WTC11 (cell line): ENCODE measurements at regions not wholly inside any gene's neighbourhood (a gene's known extent, or its start where the extent isn't known, plus 50 kb on each side); places are given as distances from the start of the nearest gene placed in this dataset.

ENCODE experiments used
- ARID4B ChIP-seq: sonication (generic); formaldehyde crosslinking; IDR thresholded peaks from 2 replicates; pipeline ENCODE4 v1.8.0; 2023; ENCODE audit warnings: missing genetic modification reagents, mild to moderate bottlenecking, borderline replicate concordance
- ATF1 ChIP-seq: sonication (generic); formaldehyde crosslinking; IDR thresholded peaks from 2 replicates; pipeline ENCODE4 v1.8.1; 2023; ENCODE audit warnings: mild to moderate bottlenecking, moderate library complexity, missing genetic modification reagents
- CTCF ChIP-seq: fragments of 200-600 bp; IDR thresholded peaks from 2 replicates; pipeline ENCODE4 v1.8.0; 2022; ENCODE audit warnings: antibody characterized with exemption
- E2F5 ChIP-seq: sonication (generic); formaldehyde crosslinking; IDR thresholded peaks from 2 replicates; pipeline ENCODE4 v1.8.1; 2022; ENCODE audit warnings: mild to moderate bottlenecking, moderate library complexity, missing genetic modification reagents
- FOXP1 ChIP-seq: sonication (generic); formaldehyde crosslinking; IDR thresholded peaks from 2 replicates; pipeline ENCODE4 v1.8.0; 2022; ENCODE audit warnings: missing genetic modification reagents, mild to moderate bottlenecking, moderate library complexity, borderline replicate concordance
- MAX ChIP-seq: sonication (generic); formaldehyde crosslinking; IDR thresholded peaks from 2 replicates; pipeline ENCODE4 v1.8.0; 2022; ENCODE audit warnings: mild to moderate bottlenecking, missing genetic modification reagents
- PRDM15 ChIP-seq: sonication (generic); formaldehyde crosslinking; IDR thresholded peaks from 2 replicates; pipeline ENCODE4 v1.8.0; 2022; ENCODE audit warnings: missing genetic modification reagents
- PREB ChIP-seq: sonication (generic); formaldehyde crosslinking; IDR thresholded peaks from 2 replicates; pipeline ENCODE4 v1.8.1; 2022; ENCODE audit warnings: mild to moderate bottlenecking, missing genetic modification reagents, moderate library complexity, borderline replicate concordance
- SP1 ChIP-seq: sonication (generic); formaldehyde crosslinking; conservative IDR thresholded peaks from 2 replicates; pipeline ENCODE4 v1.8.1; 2022; ENCODE audit warnings: missing genetic modification reagents
- STAT6 ChIP-seq: sonication (generic); formaldehyde crosslinking; conservative IDR thresholded peaks from 2 replicates; pipeline ENCODE4 v1.8.1; 2023; ENCODE audit warnings: mild to moderate bottlenecking, low read depth, missing genetic modification reagents, moderate library complexity
- ZMAT4 ChIP-seq: fragments of 250-450 bp; sonication (Bioruptor Pico); IDR thresholded peaks from 2 replicates; pipeline ENCODE4 v1.9.0; 2021; ENCODE audit warnings: mild to moderate bottlenecking
- ZNF121 ChIP-seq: sonication (generic); formaldehyde crosslinking; IDR thresholded peaks from 2 replicates; pipeline ENCODE4 v1.8.0; 2023; ENCODE audit warnings: missing genetic modification reagents
- ZNF416 ChIP-seq: fragments of 250-450 bp; sonication (Bioruptor Pico); IDR thresholded peaks from 2 replicates; pipeline ENCODE4 v1.9.0; 2021; ENCODE audit warnings: mild to moderate bottlenecking, inconsistent platforms
- ZNF532 ChIP-seq: fragments of 250-450 bp; sonication (Bioruptor Pico); IDR thresholded peaks from 2 replicates; pipeline ENCODE4 v1.9.0; 2021; ENCODE audit warnings: mild to moderate bottlenecking, borderline replicate concordance

- TF ChIP-seq ZNF416 (CRISPR knock-in tag) (no peak), CTCF (no peak), SP1 (CRISPR knock-in tag) (no peak), ATF1 (no peak), ARID4B (CRISPR knock-in tag) (no peak), E2F5 (CRISPR knock-in tag) (no peak), STAT6 (no peak), FOXP1 (CRISPR knock-in tag) (no peak), MAX (CRISPR knock-in tag) (no peak), ZNF121 (no peak), ZNF532 (no peak), PRDM15 (CRISPR knock-in tag) (no peak), ZMAT4 (CRISPR knock-in tag) (no peak), PREB (CRISPR knock-in tag) (no peak)
These were observed 300.0 kb downstream of the IGSF11 start for GRCh38 chr3:118734664-118735063.
